ENCODE measurements at regions not wholly inside any gene's neighbourhood (a gene's known extent, or its start where the extent isn't known, plus 50 kb on each side); places are given as distances from the start of the nearest gene placed in this dataset.

- TF ChIP-seq CTCF (IDR thresholded peaks at IDR 0.05; ENCODE audit: low read depth, low read length), result no peak
- no peak for TF ChIP-seq EZH2phosphoT487 (IDR thresholded peaks at IDR 0.05; ENCODE audit: low read depth)
These were observed 417.7 kb upstream of the SALL3 start for GRCh38 chr18:78561757-78562510.
